MM.1S (cell line): ENCODE measurements at regions not wholly inside any gene's neighbourhood (a gene's known extent, or its start where the extent isn't known, plus 50 kb on each side); places are given as distances from the start of the nearest gene placed in this dataset.

ENCODE experiments used
- DNase-seq: peaks from one replicate; pipeline ENCODE4 v3.0.0-alpha.2; 2015
- H2AFZ ChIP-seq: fragments of 300-600 bp; sonication (generic); 2 replicates; pipeline ENCODE4 v1.6.0; 2016; ENCODE audit warnings: antibody characterized with exemption, low read length
- H3F3A ChIP-seq: fragments of 300-600 bp; sonication (generic); 2 replicates; pipeline ENCODE4 v1.6.1; 2016; ENCODE audit warnings: mild to moderate bottlenecking, antibody characterized with exemption, low read length, moderate library complexity, mixed read lengths; ENCODE audit not compliant: insufficient read depth
- H3K27ac ChIP-seq: fragments of 300-600 bp; sonication (generic); 2 replicates; pipeline ENCODE4 v1.5.1; 2016; ENCODE audit warnings: mild to moderate bottlenecking, low read length
- H3K27me3 ChIP-seq: fragments of 300-600 bp; sonication (generic); replicated peaks from 2 replicates; pipeline ENCODE4 v1.6.0; 2016; ENCODE audit warnings: low read length; ENCODE audit not compliant: insufficient read depth
- H3K36me3 ChIP-seq: fragments of 300-600 bp; sonication (generic); replicated peaks from 2 replicates; pipeline ENCODE4 v1.6.1; 2016; ENCODE audit warnings: mild to moderate bottlenecking, low read length, mixed read lengths; ENCODE audit not compliant: insufficient read depth
- H3K4me1 ChIP-seq: fragments of 300-600 bp; sonication (generic); 2 replicates; pipeline ENCODE4 v1.6.1; 2016; ENCODE audit warnings: low read length, mixed read lengths
- H3K4me2 ChIP-seq: fragments of 300-600 bp; sonication (generic); 2 replicates; pipeline ENCODE4 v1.6.0; 2016; ENCODE audit warnings: low read depth, low read length
- H3K4me3 ChIP-seq: fragments of 300-600 bp; sonication (generic); 2 replicates; pipeline ENCODE4 v1.5.1; 2016; ENCODE audit warnings: low read length, mixed read lengths
- H3K79me2 ChIP-seq: fragments of 300-600 bp; sonication (generic); 2 replicates; pipeline ENCODE4 v1.6.1; 2016; ENCODE audit warnings: mixed run types, low read length, mixed read lengths
- H3K9ac ChIP-seq: fragments of 300-600 bp; sonication (generic); 2 replicates; pipeline ENCODE4 v1.6.1; 2016; ENCODE audit warnings: low read length, mixed read lengths
- H3K9me2 ChIP-seq: fragments of 300-600 bp; sonication (generic); replicated peaks from 2 replicates; pipeline ENCODE4 v1.6.1; 2016; ENCODE audit warnings: mild to moderate bottlenecking, low read length, mixed read lengths; ENCODE audit not compliant: insufficient read depth
- H3K9me3 ChIP-seq: fragments of 300-600 bp; sonication (generic); replicated peaks from 2 replicates; pipeline ENCODE4 v1.6.1; 2016; ENCODE audit warnings: mild to moderate bottlenecking, low read length, mixed read lengths; ENCODE audit not compliant: insufficient read depth
- H4K20me1 ChIP-seq: fragments of 300-600 bp; sonication (generic); 2 replicates; pipeline ENCODE4 v1.6.1; 2016; ENCODE audit warnings: mild to moderate bottlenecking, low read length, moderate library complexity, mixed read lengths; ENCODE audit not compliant: insufficient read depth
- EZH2 ChIP-seq: fragments of 300-600 bp; sonication (generic); optimal IDR thresholded peaks from 2 replicates; pipeline ENCODE3; 2017; ENCODE audit warnings: low read depth, mild to moderate bottlenecking, antibody characterized with exemption, low read length, mixed read lengths
- EZH2phosphoT487 ChIP-seq: fragments of 300-600 bp; sonication (generic); IDR thresholded peaks from 2 replicates; pipeline ENCODE4 v1.6.1; 2018; ENCODE audit warnings: antibody characterized with exemption, low read length
- TF ChIP-seq, protein P1 (sequence below): fragments of 300-600 bp; sonication (generic); IDR thresholded peaks from 2 replicates; pipeline ENCODE4 v1.5.1; 2016; ENCODE audit warnings: antibody characterized with exemption, low read length, mixed read lengths

DNA sequence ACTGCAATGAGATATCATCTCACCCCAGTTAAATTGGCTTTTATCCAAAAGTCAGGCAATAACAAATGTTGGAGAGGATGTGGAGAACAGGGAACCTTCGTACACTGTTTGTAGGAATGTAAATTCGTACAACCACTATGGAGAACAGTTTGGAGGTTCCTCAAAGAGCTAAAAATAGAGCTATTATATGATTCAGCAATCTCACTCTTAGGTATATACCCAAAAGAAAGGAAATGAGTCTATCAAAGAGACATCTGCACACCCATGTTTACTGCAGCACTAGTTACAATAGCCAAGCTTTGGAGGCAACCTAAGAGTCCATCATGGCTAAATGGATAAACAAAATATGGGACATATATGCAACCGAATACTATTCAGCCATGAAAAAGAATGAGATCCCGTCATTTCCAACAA is 68.0 kb upstream of the HES1 start:
- no peaks in the 10 kb centered on the region for H3K27me3 ChIP-seq
- H3K9ac ChIP-seq = no peak overlapping the region
- TF ChIP-seq EZH2phosphoT487 = no peak
- TF ChIP-seq, protein P1, sequence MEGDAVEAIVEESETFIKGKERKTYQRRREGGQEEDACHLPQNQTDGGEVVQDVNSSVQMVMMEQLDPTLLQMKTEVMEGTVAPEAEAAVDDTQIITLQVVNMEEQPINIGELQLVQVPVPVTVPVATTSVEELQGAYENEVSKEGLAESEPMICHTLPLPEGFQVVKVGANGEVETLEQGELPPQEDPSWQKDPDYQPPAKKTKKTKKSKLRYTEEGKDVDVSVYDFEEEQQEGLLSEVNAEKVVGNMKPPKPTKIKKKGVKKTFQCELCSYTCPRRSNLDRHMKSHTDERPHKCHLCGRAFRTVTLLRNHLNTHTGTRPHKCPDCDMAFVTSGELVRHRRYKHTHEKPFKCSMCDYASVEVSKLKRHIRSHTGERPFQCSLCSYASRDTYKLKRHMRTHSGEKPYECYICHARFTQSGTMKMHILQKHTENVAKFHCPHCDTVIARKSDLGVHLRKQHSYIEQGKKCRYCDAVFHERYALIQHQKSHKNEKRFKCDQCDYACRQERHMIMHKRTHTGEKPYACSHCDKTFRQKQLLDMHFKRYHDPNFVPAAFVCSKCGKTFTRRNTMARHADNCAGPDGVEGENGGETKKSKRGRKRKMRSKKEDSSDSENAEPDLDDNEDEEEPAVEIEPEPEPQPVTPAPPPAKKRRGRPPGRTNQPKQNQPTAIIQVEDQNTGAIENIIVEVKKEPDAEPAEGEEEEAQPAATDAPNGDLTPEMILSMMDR = no peak
- peaks cover 13% of the 10 kb centered on the region for H3K4me1 ChIP-seq
- peaks cover 22% of the 10 kb centered on the region for H3F3A ChIP-seq
- H3K36me3 ChIP-seq = no peaks in the 10 kb centered on the region
- no peak for DNase-seq
- no peaks in the 10 kb centered on the region for H4K20me1 ChIP-seq
- no peak overlapping the region for H3K4me3 ChIP-seq
- no peak overlapping the region for H3K27ac ChIP-seq
- no peaks in the 10 kb centered on the region for H3K9me3 ChIP-seq
- no peak overlapping the region for H2AFZ ChIP-seq
- H3K79me2 ChIP-seq = no peaks in the 10 kb centered on the region
- no peaks in the 10 kb centered on the region for H3K9me2 ChIP-seq
- H3K4me2 ChIP-seq = no peak overlapping the region

DNA sequence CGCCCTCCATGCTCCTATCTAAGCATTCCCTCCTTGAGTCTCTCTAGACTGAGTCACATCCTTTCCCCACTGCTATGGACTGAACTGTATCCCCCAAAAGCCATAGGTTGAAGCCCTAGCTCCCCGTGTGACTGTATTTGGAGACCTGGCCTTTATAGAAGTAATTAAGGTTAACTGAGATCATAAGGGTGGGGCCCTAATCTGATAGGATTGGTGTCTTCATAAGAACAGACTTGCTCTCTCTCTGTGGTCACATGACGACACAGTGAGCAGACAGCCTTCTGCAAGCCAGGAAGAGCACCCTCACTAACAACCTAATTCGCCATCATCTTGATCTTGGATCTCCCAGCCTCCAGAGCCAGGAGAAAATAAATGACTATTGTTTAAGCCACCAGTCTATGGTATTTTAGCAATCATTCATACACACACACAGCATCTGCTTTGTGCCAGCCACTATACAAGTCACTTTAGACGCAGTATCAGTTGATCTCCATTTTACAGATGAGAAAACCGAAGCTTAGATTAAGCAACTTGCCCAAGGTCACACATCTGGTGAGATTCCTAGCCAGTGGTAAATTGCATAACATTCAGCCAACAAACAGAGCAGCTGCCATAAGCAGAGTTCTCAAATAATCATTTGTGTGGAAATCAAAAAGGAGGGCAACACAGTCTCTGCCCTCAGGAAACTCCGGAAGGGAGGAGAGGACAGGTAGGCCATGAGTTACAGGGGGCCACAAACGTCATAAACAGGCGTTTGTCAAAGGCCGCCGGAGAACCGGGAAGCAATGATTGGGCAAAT is 66.3 kb upstream of the HES1 start:
- H3F3A ChIP-seq = peaks cover 28% of the 10 kb centered on the region
- H3K79me2 ChIP-seq = no peaks in the 10 kb centered on the region
- no peak for DNase-seq
- no peak overlapping the region for H2AFZ ChIP-seq
- H3K4me1 ChIP-seq = peaks cover 20% of the 10 kb centered on the region
- H3K27ac ChIP-seq = no peak overlapping the region
- no peak overlapping the region for H3K9ac ChIP-seq
- H4K20me1 ChIP-seq = no peaks in the 10 kb centered on the region
- H3K27me3 ChIP-seq = no peaks in the 10 kb centered on the region
- H3K9me3 ChIP-seq = no peaks in the 10 kb centered on the region
- no peak for TF ChIP-seq EZH2
- H3K4me2 ChIP-seq = no peak overlapping the region
- H3K36me3 ChIP-seq = no peaks in the 10 kb centered on the region
- H3K4me3 ChIP-seq = no peak overlapping the region
- no peaks in the 10 kb centered on the region for H3K9me2 ChIP-seq

DNA sequence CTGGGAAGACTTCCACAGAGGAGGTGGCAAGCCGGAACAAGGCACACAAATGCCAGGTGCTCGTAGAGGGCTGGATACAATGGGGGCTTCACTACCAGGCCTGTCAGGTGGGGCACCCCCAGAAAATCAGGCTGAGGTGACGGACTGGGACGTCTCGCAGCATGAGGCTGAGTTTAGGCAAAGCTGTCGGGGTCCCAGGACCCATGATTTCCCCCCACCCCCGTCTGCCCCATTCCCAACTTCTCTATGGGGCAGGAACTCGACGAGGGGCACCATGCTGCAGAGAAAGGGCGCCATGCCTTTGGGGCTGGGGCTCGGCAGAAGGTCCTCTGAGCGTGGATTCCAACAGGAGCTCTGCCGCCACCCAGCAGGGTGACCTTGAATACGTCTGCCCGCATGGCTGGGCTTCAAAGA is 65.7 kb upstream of the HES1 start:
- Histone ChIP-seq H3K4me3 (peak overlapping the region; percentile 36), H3F3A (peaks cover 34% of the 10 kb centered on the region), H3K27me3 (no peaks in the 10 kb centered on the region), H3K9me3 (no peaks in the 10 kb centered on the region), H2AFZ (peak overlapping the region; percentile 66), H3K27ac (peak overlapping the region; percentile 78), H4K20me1 (no peaks in the 10 kb centered on the region), H3K4me2 (peak overlapping the region; percentile 67), H3K9ac (peak overlapping the region; percentile 74), H3K9me2 (no peaks in the 10 kb centered on the region), H3K4me1 (peaks cover 26% of the 10 kb centered on the region), H3K36me3 (no peaks in the 10 kb centered on the region), H3K79me2 (no peaks in the 10 kb centered on the region)
- TF ChIP-seq EZH2phosphoT487 = no peak
- TF ChIP-seq, protein P1 = no peak
- no peak for TF ChIP-seq EZH2
- no peak for DNase-seq
